Testis (tissue), 2 donors: ENCODE measurements at regions not wholly inside any gene's neighbourhood (a gene's known extent, or its start where the extent isn't known, plus 50 kb on each side); places are given as distances from the start of the nearest gene placed in this dataset.

Experiments
- CTCF ChIP-seq, 3 experiments: fragments of 450-650 bp in 2 of 3; fragments of 200-600 bp in 1 of 3; sonication (generic) in 1 of 3; IDR thresholded peaks; one replicate each; pipeline ENCODE4 v1.5.1; 2016 to 2019; ENCODE audit warnings: antibody characterized with exemption in 3 of 3, mild to moderate bottlenecking in 2 of 3, moderate library complexity in 1 of 3
- POLR2A ChIP-seq: fragments of 450-650 bp; IDR thresholded peaks from one replicate; pipeline ENCODE4 v1.6.1; 2017; ENCODE audit warnings: antibody characterized with exemption, mild to moderate bottlenecking, moderate library complexity

GRCh38 chr4:107482546-107482945, 237.5 kb downstream of the PAPSS1 start:
- TF ChIP-seq CTCF (IDR thresholded peaks at IDR 0.05) = no peak
- no peak for TF ChIP-seq POLR2A
